ENCODE measurements at regions not wholly inside any gene's neighbourhood (a gene's known extent, or its start where the extent isn't known, plus 50 kb on each side); places are given as distances from the start of the nearest gene placed in this dataset.

DNA sequence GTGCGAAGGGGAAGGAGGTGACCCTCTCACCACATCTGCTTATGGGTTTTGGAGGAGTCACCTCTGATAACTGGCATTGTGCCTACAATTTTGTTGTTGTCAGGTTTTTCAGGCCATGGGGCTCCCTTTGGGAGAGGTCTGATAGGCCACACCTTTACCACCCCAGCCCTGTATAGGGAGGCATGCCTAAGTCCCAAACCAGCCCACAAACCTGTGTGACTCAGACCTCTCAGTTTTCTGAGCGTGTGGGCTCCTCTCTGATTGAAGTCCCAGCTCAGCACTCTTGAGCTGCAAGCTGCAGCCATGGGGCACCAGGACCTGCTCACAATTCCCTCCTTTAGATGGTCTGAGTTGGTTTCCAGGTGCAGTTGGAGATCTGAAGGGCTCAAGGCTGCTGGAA lies 1429.3 kb upstream of the TMEM132C start:
- no peak for TF ChIP-seq POLR2A (IDR thresholded peaks at IDR 0.05)
- TF ChIP-seq, protein P1, sequence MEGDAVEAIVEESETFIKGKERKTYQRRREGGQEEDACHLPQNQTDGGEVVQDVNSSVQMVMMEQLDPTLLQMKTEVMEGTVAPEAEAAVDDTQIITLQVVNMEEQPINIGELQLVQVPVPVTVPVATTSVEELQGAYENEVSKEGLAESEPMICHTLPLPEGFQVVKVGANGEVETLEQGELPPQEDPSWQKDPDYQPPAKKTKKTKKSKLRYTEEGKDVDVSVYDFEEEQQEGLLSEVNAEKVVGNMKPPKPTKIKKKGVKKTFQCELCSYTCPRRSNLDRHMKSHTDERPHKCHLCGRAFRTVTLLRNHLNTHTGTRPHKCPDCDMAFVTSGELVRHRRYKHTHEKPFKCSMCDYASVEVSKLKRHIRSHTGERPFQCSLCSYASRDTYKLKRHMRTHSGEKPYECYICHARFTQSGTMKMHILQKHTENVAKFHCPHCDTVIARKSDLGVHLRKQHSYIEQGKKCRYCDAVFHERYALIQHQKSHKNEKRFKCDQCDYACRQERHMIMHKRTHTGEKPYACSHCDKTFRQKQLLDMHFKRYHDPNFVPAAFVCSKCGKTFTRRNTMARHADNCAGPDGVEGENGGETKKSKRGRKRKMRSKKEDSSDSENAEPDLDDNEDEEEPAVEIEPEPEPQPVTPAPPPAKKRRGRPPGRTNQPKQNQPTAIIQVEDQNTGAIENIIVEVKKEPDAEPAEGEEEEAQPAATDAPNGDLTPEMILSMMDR (IDR thresholded peaks at IDR 0.05): no peak

All from adrenal gland (tissue), 5 donors.